ENCODE measurements at regions not wholly inside any gene's neighbourhood (a gene's known extent, or its start where the extent isn't known, plus 50 kb on each side); places are given as distances from the start of the nearest gene placed in this dataset.

DNA sequence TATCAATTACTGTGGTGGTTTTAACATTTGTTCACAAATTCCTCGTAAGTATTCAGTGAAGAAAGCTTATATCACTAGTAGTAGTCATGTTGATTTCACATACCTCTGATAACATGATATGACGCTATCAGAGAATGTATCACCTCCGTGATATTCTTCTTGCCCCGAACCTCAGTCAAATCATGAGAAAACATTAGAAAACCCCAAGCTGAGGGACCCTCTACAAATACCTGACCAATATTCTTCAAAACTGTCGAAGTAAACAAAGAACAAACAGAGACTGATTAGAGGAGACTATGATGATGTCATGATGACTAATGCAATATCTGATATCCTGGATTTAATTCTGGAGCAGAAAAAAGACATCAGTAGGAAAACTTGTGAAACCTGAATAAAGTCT, 85.6 kb upstream of the SPOPL start:
- dilution Hi-C loops (cut with MboI; ENCODE audit: extremely low pct_ligation_motif_present, low sequenced_read_pairs): no loop called here
- intact Hi-C loops (cut with micrococcal nuclease): loop anchor here (2.0 kb wide), 2 partner anchors 67 to 85 kb away; partner anchors contain the start of gene SPOPL
- Histone ChIP-seq H3K4me3 (replicated peaks in 1 of 3; ENCODE audit: insufficient read depth in 1 of 3, low read depth in 1 of 3, low read length in 3 of 3) (no peak overlapping the region), H3K9me1 (replicated peaks; ENCODE audit: control insufficient read depth, extremely low read depth, insufficient read depth, low read length) (no peaks in the 10 kb centered on the region), H3K27ac (ENCODE audit: insufficient read depth, low read depth, low read length) (peak overlapping the region; percentile 23), H3K4me2 (ENCODE audit: insufficient read depth, low read length) (no peak overlapping the region), H2AFZ (ENCODE audit: low read depth, low read length) (peak overlapping the region; percentile 72), H3K9ac (replicated peaks; ENCODE audit: extremely low read depth, insufficient read depth, low read length) (no peak overlapping the region), H3K36me3 (ENCODE audit: control insufficient read depth in 2 of 2, extremely low read depth in 1 of 2, insufficient read depth in 2 of 2, low read length in 2 of 2) (no peaks in the 10 kb centered on the region), H3K9me3 (replicated peaks; ENCODE audit: control insufficient read depth, insufficient read depth, low read length) (no peaks in the 10 kb centered on the region), H3K79me2 (ENCODE audit: control insufficient read depth, insufficient read depth, low read length) (no peaks in the 10 kb centered on the region), H3K4me1 (ENCODE audit: control insufficient read depth, extremely low read depth, insufficient read depth, low read length) (peaks cover 12% of the 10 kb centered on the region), H3K27me3 (ENCODE audit: control insufficient read depth in 2 of 2, insufficient read depth in 2 of 2, low read length in 2 of 2) (no peaks in the 10 kb centered on the region), H4K20me1 (replicated peaks; ENCODE audit: control insufficient read depth, extremely low read depth, insufficient read depth, low read length) (no peaks in the 10 kb centered on the region)
- TF ChIP-seq POLR2A (IDR thresholded peaks at IDR 0.05; ENCODE audit: low read depth, low read length) (no peak), FOS (IDR thresholded peaks at IDR 0.05; ENCODE audit: borderline replicate concordance, insufficient read depth, low read length) (peak; percentile 46), MYC (IDR thresholded peaks at IDR 0.05; ENCODE audit: low read depth, low read length) (no peak), POLR2AphosphoS5 (IDR thresholded peaks at IDR 0.05; ENCODE audit: insufficient read depth, low read depth, low read length) (no peak), CTCF (IDR thresholded peaks at IDR 0.05; ENCODE audit: extremely low read depth in 1 of 2, insufficient read depth in 1 of 2, low read depth in 1 of 2, low read length in 2 of 2) (no peak), EZH2 (IDR thresholded peaks at IDR 0.05; ENCODE audit: borderline replicate concordance, low read depth, low read length, severe bottlenecking) (no peak), GATA2 (IDR thresholded peaks at IDR 0.05; ENCODE audit: insufficient read depth, insufficient read length, low read depth, low read length) (no peak), MAX (IDR thresholded peaks at IDR 0.05; ENCODE audit: insufficient read depth, insufficient read length) (no peak), JUN (IDR thresholded peaks at IDR 0.05; ENCODE audit: borderline replicate concordance, insufficient read depth, insufficient read length, low read depth) (peak; percentile 64)
- POLR2A ChIA-PET: no interaction called here
- no TSS peak for BruUV-seq (replicated peaks)
- CTCF ChIA-PET: no interaction called here
- DNase-seq (ENCODE audit: low read depth, low spot score): peak; percentile 28
- FAIRE-seq: peak; percentile 83

Measured in endothelial cell of umbilical vein (primary cell).